ENCODE measurements at regions not wholly inside any gene's neighbourhood (a gene's known extent, or its start where the extent isn't known, plus 50 kb on each side); places are given as distances from the start of the nearest gene placed in this dataset.

DNA sequence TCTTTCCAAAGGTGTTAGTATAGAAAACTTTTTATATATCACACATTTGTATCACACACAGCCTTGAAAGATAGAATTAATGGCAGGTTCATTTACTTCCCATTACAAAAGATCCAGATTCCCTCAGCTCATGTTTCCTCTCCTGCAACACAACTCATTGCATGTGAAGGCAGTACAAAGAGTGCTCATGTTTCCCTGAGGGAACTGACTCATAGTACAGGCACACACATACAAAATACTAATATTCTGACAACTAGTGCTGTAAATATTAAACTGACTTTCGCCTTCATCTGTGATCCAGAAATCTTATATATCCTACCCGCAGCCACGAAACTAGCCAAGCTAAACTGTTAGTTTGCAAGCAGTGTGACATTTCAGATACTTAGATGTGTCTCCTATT, 819.8 kb upstream of the PCDH7 start:
- ChIA-PET CTCF (no interaction called here), POLR2A (no interaction called here), RAD21 (ENCODE audit: low non-redundant PET in 1 of 2, low total read pairs in 2 of 2, uncharacterized antibody in 2 of 2, unreplicated experiment in 2 of 2) (no interaction called here)
- BruUV-seq (replicated peaks), result no TSS peak
- H4K20me1 ChIP-seq (ENCODE audit: insufficient read depth), result no peaks in the 10 kb centered on the region
- H3K9me2 ChIP-seq (ENCODE audit: insufficient read depth), result no peaks in the 10 kb centered on the region
- H3K4me1 ChIP-seq (ENCODE audit: control insufficient read depth in 1 of 2, insufficient read depth in 2 of 2, low read length in 2 of 2), result no peaks in the 10 kb centered on the region
- no peak for ATAC-seq
- H3K9ac ChIP-seq (ENCODE audit: low read length), result no peak overlapping the region
- H3K27ac ChIP-seq (ENCODE audit: low read depth, low read length), result no peak overlapping the region
- no peak overlapping the region for H3K4me2 ChIP-seq (ENCODE audit: low read length)
- intact Hi-C loops (cut with micrococcal nuclease), result no loop called here
- no peaks in the 10 kb centered on the region for H3K36me3 ChIP-seq (ENCODE audit: control insufficient read depth in 1 of 2, insufficient read depth in 2 of 2, low read length in 2 of 2)
- no peak overlapping the region for H3K4me3 ChIP-seq (replicated peaks in 1 of 2; ENCODE audit: low read depth in 1 of 2, low read length in 2 of 2)
- DNase-seq (ENCODE audit: low read depth, low spot score), result no peak
- H3K79me2 ChIP-seq (ENCODE audit: insufficient read depth, low read length), result no peaks in the 10 kb centered on the region
- H2AFZ ChIP-seq (ENCODE audit: low read depth, low read length, poor library complexity, severe bottlenecking), result peak overlapping the region; percentile 16
- no peaks in the 10 kb centered on the region for H3K27me3 ChIP-seq (ENCODE audit: insufficient read depth, low read length)
- TF ChIP-seq FOSL1 (IDR thresholded peaks at IDR 0.05; ENCODE audit: low read depth) (no peak), SP1 (IDR thresholded peaks at IDR 0.05; ENCODE audit: low read depth) (no peak), EZH2phosphoT487 (IDR thresholded peaks at IDR 0.05; ENCODE audit: borderline replicate concordance) (no peak), YY1 (IDR thresholded peaks at IDR 0.05; ENCODE audit: extremely low read depth, insufficient replicate concordance, low read depth, low read length) (no peak), EZH2 (IDR thresholded peaks at IDR 0.05) (no peak), ZNF274 (IDR thresholded peaks at IDR 0.05; ENCODE audit: low read depth, low read length) (no peak), SRF (IDR thresholded peaks at IDR 0.05; ENCODE audit: low read depth) (no peak), POLR2A (IDR thresholded peaks at IDR 0.05; ENCODE audit: borderline replicate concordance, extremely low read depth, insufficient read depth, insufficient read length) (no peak), POLR2AphosphoS5 (IDR thresholded peaks at IDR 0.05; ENCODE audit: low read depth, low read length) (no peak), CBX3 (IDR thresholded peaks at IDR 0.05; ENCODE audit: low read depth) (no peak), EGR1 (IDR thresholded peaks at IDR 0.05; ENCODE audit: low read depth) (no peak), JUND (IDR thresholded peaks at IDR 0.05) (no peak)
- TF ChIP-seq, protein P1, sequence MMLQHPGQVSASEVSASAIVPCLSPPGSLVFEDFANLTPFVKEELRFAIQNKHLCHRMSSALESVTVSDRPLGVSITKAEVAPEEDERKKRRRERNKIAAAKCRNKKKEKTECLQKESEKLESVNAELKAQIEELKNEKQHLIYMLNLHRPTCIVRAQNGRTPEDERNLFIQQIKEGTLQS (IDR thresholded peaks at IDR 0.05), result no peak
- TF ChIP-seq, protein P2, sequence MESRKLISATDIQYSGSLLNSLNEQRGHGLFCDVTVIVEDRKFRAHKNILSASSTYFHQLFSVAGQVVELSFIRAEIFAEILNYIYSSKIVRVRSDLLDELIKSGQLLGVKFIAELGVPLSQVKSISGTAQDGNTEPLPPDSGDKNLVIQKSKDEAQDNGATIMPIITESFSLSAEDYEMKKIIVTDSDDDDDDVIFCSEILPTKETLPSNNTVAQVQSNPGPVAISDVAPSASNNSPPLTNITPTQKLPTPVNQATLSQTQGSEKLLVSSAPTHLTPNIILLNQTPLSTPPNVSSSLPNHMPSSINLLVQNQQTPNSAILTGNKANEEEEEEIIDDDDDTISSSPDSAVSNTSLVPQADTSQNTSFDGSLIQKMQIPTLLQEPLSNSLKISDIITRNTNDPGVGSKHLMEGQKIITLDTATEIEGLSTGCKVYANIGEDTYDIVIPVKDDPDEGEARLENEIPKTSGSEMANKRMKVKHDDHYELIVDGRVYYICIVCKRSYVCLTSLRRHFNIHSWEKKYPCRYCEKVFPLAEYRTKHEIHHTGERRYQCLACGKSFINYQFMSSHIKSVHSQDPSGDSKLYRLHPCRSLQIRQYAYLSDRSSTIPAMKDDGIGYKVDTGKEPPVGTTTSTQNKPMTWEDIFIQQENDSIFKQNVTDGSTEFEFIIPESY (IDR thresholded peaks at IDR 0.05; ENCODE audit: extremely low read depth, insufficient replicate concordance, low read length), result no peak
- TF ChIP-seq, protein P3, sequence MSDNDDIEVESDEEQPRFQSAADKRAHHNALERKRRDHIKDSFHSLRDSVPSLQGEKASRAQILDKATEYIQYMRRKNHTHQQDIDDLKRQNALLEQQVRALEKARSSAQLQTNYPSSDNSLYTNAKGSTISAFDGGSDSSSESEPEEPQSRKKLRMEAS (IDR thresholded peaks at IDR 0.05), result no peak
- no peaks in the 10 kb centered on the region for H3K9me3 ChIP-seq (ENCODE audit: control insufficient read depth in 1 of 2, insufficient read depth in 1 of 2, low read depth in 1 of 2, low read length in 2 of 2)

All from HCT116 (cell line).